CD14-positive monocyte (primary cell): ENCODE measurements at regions not wholly inside any gene's neighbourhood (a gene's known extent, or its start where the extent isn't known, plus 50 kb on each side); places are given as distances from the start of the nearest gene placed in this dataset.
A peak's percentile ranks its signal among the peaks of the same experiment; 100 is the strongest.
"Not testable (repeated sequence)": the region's sequence is repeated elsewhere in the genome, so short reads cannot be mapped to it uniquely, and the experiment has no call there.

Experiments
- DNase-seq, 3 donors: peaks; one replicate each; pipeline ENCODE4 v3.0.0-alpha.2; 2011 to 2022
- H2AFZ ChIP-seq: 2 replicates; pipeline ENCODE4 v1.6.0; 2012; ENCODE audit warnings: mild to moderate bottlenecking, low read depth, low read length, inconsistent platforms; ENCODE audit not compliant: insufficient read depth, poor library complexity, severe bottlenecking
- H3K27ac ChIP-seq, 2 donors: 1 replicate in 1 of 2; 2 replicates in 1 of 2; pipeline ENCODE4 v1.5.1; 2012 to 2013; ENCODE audit warnings: low read length in 2 of 2, control low read depth in 1 of 2, inconsistent platforms in 1 of 2, low read depth in 1 of 2, mild to moderate bottlenecking in 1 of 2
- H3K27me3 ChIP-seq, 2 donors: one replicate each; pipeline versions ENCODE4 v1.6.0 to v1.6.1; 2011 to 2013; ENCODE audit warnings: low read length in 2 of 2; ENCODE audit not compliant: control insufficient read depth in 2 of 2, insufficient read depth in 2 of 2
- H3K36me3 ChIP-seq, 2 donors: replicated peaks in 1 of 2; 1 replicate in 1 of 2; 2 replicates in 1 of 2; pipeline versions ENCODE4 v1.5.1 to v1.6.1; 2012 to 2013; ENCODE audit warnings: low read length in 2 of 2, control low read depth in 1 of 2, inconsistent platforms in 1 of 2, mild to moderate bottlenecking in 1 of 2; ENCODE audit not compliant: insufficient read depth in 2 of 2, control insufficient read depth in 1 of 2
- H3K4me1 ChIP-seq, 2 donors: 1 replicate in 1 of 2; 2 replicates in 1 of 2; pipeline versions ENCODE4 v1.5.1 to v1.6.1; 2012 to 2013; ENCODE audit warnings: low read length in 2 of 2, control low read depth in 1 of 2, inconsistent platforms in 1 of 2, mild to moderate bottlenecking in 1 of 2, moderate library complexity in 1 of 2; ENCODE audit not compliant: insufficient read depth in 2 of 2, control insufficient read depth in 1 of 2
- H3K4me2 ChIP-seq: replicated peaks from 2 replicates; pipeline ENCODE3; 2012; ENCODE audit warnings: low read length, moderate library complexity, mild to moderate bottlenecking; ENCODE audit not compliant: poor library complexity, severe bottlenecking; ENCODE audit errors: extremely low read depth
- H3K4me3 ChIP-seq, 3 experiments: fragments of 200-600 bp in 1 of 3; sonication (generic) in 1 of 3; replicated peaks in 1 of 3; 1 replicate in 2 of 3; 2 replicates in 1 of 3; pipeline ENCODE4 v1.5.1; 2011 to 2013; ENCODE audit warnings: low read length in 3 of 3, mild to moderate bottlenecking in 3 of 3, control low read depth in 2 of 3, low read depth in 2 of 3, inconsistent platforms in 1 of 3, moderate library complexity in 1 of 3
- H3K79me2 ChIP-seq: 2 replicates; pipeline ENCODE4 v1.6.0; 2012; ENCODE audit warnings: mild to moderate bottlenecking, control low read depth, inconsistent platforms, low read length, moderate library complexity; ENCODE audit not compliant: insufficient read depth
- H3K9ac ChIP-seq: 2 replicates; pipeline ENCODE4 v1.6.0; 2017; ENCODE audit warnings: low read length, mild to moderate bottlenecking; ENCODE audit not compliant: insufficient read depth, poor library complexity, severe bottlenecking
- H3K9me3 ChIP-seq, 2 donors: replicated peaks in 1 of 2; 1 replicate in 1 of 2; 2 replicates in 1 of 2; pipeline versions ENCODE4 v1.5.1 to v1.6.1; 2012 to 2013; ENCODE audit warnings: low read length in 2 of 2, control low read depth in 1 of 2; ENCODE audit not compliant: control insufficient read depth in 1 of 2, insufficient read depth in 1 of 2
- H4K20me1 ChIP-seq: 2 replicates; pipeline ENCODE4 v1.6.0; 2012; ENCODE audit warnings: mild to moderate bottlenecking, low read length, control low read depth, moderate library complexity; ENCODE audit not compliant: insufficient read depth
- H3K27ac Mint-ChIP-seq, 7 donors: one replicate each; pipeline ENCODE4 v1.8.0; 2020; ENCODE audit warnings: mild to moderate bottlenecking in 7 of 7, mixed read lengths in 7 of 7, moderate library complexity in 6 of 7, inconsistent platforms in 2 of 7
- H3K27me3 Mint-ChIP-seq, 3 donors: one replicate each; pipeline ENCODE4 v1.8.0; 2021 to 2022; ENCODE audit warnings: low read depth in 3 of 3, mild to moderate bottlenecking in 3 of 3, mixed read lengths in 3 of 3, moderate library complexity in 3 of 3, inconsistent platforms in 1 of 3
- H3K36me3 Mint-ChIP-seq, 2 donors: one replicate each; pipeline ENCODE4 v1.8.0; 2020; ENCODE audit warnings: mixed read lengths in 2 of 2, inconsistent platforms in 1 of 2, mild to moderate bottlenecking in 1 of 2
- H3K4me1 Mint-ChIP-seq: one replicate; pipeline ENCODE4 v1.8.0; 2020; ENCODE audit warnings: mild to moderate bottlenecking, mixed read lengths
- H3K4me3 Mint-ChIP-seq, 2 donors: one replicate each; pipeline ENCODE4 v1.8.0; 2020; ENCODE audit warnings: mild to moderate bottlenecking in 2 of 2, mixed read lengths in 2 of 2, moderate library complexity in 1 of 2
- H3K9me3 Mint-ChIP-seq, 7 donors: one replicate each; pipeline ENCODE4 v1.8.0; 2020 to 2022; ENCODE audit warnings: mixed read lengths in 7 of 7, mild to moderate bottlenecking in 6 of 7, moderate library complexity in 6 of 7, inconsistent platforms in 2 of 7
- CTCF ChIP-seq: fragments of 200-600 bp; IDR thresholded peaks from one replicate; pipeline ENCODE4 v1.8.0; 2022; ENCODE audit warnings: antibody characterized with exemption, mild to moderate bottlenecking
- WGBS: methylation state at CpG from one replicate; pipeline ENCODE4 v1.1.5; 2013; ENCODE audit warnings: missing lambda C conversion rate; ENCODE audit not compliant: insufficient coverage; 5-methylcytosine and 5-hydroxymethylcytosine counted together
- intact Hi-C, 2 donors: fragments of 100-400 bp; cut with micrococcal nuclease; formaldehyde crosslinking; loops; one replicate each; pipeline versions ENCODE4 v1.15.0 to v1.15.1; 2023

GRCh38 chr12:93239789-93240188 lies 137.9 kb upstream of the NUDT4 start:
- H3K27ac Mint-ChIP-seq, H4K20me1 ChIP-seq, H3K36me3 ChIP-seq, DNase-seq, H3K79me2 ChIP-seq, H3K4me3 Mint-ChIP-seq, H3K27me3 ChIP-seq, H3K27me3 Mint-ChIP-seq, H3K27ac ChIP-seq, H3K36me3 Mint-ChIP-seq, H3K4me3 ChIP-seq, H3K4me2 ChIP-seq, H2AFZ ChIP-seq, H3K9ac ChIP-seq, intact Hi-C loops: not testable (repeated sequence)
- WGBS: no CpG with 5 or more reads among the region's 2 CpGs
- H3K4me1 Mint-ChIP-seq: peaks cover 64% of the 10 kb centered on the region
- peaks cover 6 to 11% of the 10 kb centered on the region in 2 donors for H3K9me3 ChIP-seq
- H3K9me3 Mint-ChIP-seq: peaks cover 7 to 22% (median 10%) of the 10 kb centered on the region in 7 donors
- H3K4me1 ChIP-seq: peaks cover 56 to 64% of the 10 kb centered on the region in 2 donors

- peaks cover 6 to 9% of the 10 kb centered on the region in 2 donors for H3K9me3 ChIP-seq
- H3K4me3 ChIP-seq: no peak overlapping the region
- H3K36me3 ChIP-seq: no peaks in the 10 kb centered on the region
- peaks cover 66% of the 10 kb centered on the region for H3K4me1 Mint-ChIP-seq
- no peak for DNase-seq
- peak overlapping the region; percentile 49 for H2AFZ ChIP-seq
- H3K4me3 Mint-ChIP-seq: no peak overlapping the region
- TF ChIP-seq CTCF: no peak
- no peaks in the 10 kb centered on the region for H4K20me1 ChIP-seq
- no peaks in the 10 kb centered on the region for H3K27me3 Mint-ChIP-seq
- no peaks in the 10 kb centered on the region for H3K79me2 ChIP-seq
- WGBS: 60% methylated on average over 1 of the region's 6 CpGs
- peaks cover 67 to 74% of the 10 kb centered on the region in 2 donors for H3K4me1 ChIP-seq
- peak overlapping the region in 1 of 2 donors; percentile 88 for H3K27ac ChIP-seq
- H3K9ac ChIP-seq: no peak overlapping the region
- H3K36me3 Mint-ChIP-seq: peaks cover 3 to 4% of the 10 kb centered on the region in 2 donors
- no peak overlapping the region for H3K4me2 ChIP-seq
- no peaks in the 10 kb centered on the region for H3K27me3 ChIP-seq
- H3K27ac Mint-ChIP-seq: peak overlapping the region in 4 of 7 donors; percentile 21 to 97 (median 56)
- peaks cover 5 to 17% (median 7%) of the 10 kb centered on the region in 7 donors for H3K9me3 Mint-ChIP-seq
- intact Hi-C loops: no loop called here
Measured at GRCh38 chr12:93242154-93242972, 135.4 kb upstream of the NUDT4 start.
